OCI-LY7 (cell line): ENCODE measurements at regions not wholly inside any gene's neighbourhood (a gene's known extent, or its start where the extent isn't known, plus 50 kb on each side); places are given as distances from the start of the nearest gene placed in this dataset.

Experiments used
- EZH2phosphoT487 ChIP-seq: fragments of 200-600 bp; sonication (generic); IDR thresholded peaks from 2 replicates; pipeline ENCODE4 v1.6.1; 2018; ENCODE audit warnings: low read depth, borderline replicate concordance, mild to moderate bottlenecking, mixed run types, antibody characterized with exemption, low read length, moderate library complexity, mixed read lengths
- TF ChIP-seq, protein P1 (sequence below): fragments of 200-600 bp; sonication (generic); conservative IDR thresholded peaks from 2 replicates; pipeline ENCODE4 v1.5.1; 2014; ENCODE audit warnings: mild to moderate bottlenecking, antibody characterized with exemption, low read length, moderate library complexity, mixed read lengths

DNA sequence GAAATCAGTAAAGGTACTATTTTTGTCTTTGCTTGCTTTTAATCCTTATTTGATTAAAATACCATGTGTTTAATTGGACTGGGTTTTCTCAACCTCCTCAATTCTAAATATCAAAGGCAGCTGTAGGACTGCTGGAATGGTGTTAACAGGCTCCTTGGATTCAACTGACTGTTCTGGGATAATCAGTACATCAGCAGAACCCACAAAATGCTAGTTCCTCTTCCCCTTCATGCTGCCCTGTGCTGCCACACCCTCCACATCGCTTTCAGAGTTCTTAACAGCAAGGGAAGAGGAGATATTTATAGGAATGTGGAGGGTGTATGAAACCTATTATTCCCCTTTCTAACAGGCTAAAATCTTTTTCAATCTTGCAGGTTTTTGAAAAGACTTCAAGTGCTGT is 82.4 kb downstream of the KCTD12 start:
- TF ChIP-seq, protein P1, sequence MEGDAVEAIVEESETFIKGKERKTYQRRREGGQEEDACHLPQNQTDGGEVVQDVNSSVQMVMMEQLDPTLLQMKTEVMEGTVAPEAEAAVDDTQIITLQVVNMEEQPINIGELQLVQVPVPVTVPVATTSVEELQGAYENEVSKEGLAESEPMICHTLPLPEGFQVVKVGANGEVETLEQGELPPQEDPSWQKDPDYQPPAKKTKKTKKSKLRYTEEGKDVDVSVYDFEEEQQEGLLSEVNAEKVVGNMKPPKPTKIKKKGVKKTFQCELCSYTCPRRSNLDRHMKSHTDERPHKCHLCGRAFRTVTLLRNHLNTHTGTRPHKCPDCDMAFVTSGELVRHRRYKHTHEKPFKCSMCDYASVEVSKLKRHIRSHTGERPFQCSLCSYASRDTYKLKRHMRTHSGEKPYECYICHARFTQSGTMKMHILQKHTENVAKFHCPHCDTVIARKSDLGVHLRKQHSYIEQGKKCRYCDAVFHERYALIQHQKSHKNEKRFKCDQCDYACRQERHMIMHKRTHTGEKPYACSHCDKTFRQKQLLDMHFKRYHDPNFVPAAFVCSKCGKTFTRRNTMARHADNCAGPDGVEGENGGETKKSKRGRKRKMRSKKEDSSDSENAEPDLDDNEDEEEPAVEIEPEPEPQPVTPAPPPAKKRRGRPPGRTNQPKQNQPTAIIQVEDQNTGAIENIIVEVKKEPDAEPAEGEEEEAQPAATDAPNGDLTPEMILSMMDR = no peak
- TF ChIP-seq EZH2phosphoT487 = no peak
